ENCODE measurements at regions not wholly inside any gene's neighbourhood (a gene's known extent, or its start where the extent isn't known, plus 50 kb on each side); places are given as distances from the start of the nearest gene placed in this dataset.

GRCh38 chr11:113618360-113618759 is 87.7 kb downstream of the TMPRSS5 start:
- TF ChIP-seq CTCF (IDR thresholded peaks at IDR 0.05) (no peak), POLR2A (IDR thresholded peaks at IDR 0.05) (no peak)

Data from heart left ventricle (tissue), 13 donors.